OCI-LY1 (cell line): ENCODE measurements at regions not wholly inside any gene's neighbourhood (a gene's known extent, or its start where the extent isn't known, plus 50 kb on each side); places are given as distances from the start of the nearest gene placed in this dataset.

ENCODE experiments used
- H2AFZ ChIP-seq: fragments of 200-600 bp; sonication (generic), shearing (Covaris generic); 2 replicates; pipeline ENCODE4 v1.6.0; 2014; ENCODE audit warnings: antibody characterized with exemption, mild to moderate bottlenecking, low read length
- H3F3A ChIP-seq: fragments of 200-600 bp; sonication (generic), shearing (Covaris generic); 2 replicates; pipeline ENCODE4 v1.6.0; 2014; ENCODE audit warnings: mild to moderate bottlenecking, antibody characterized with exemption, low read length, moderate library complexity; ENCODE audit not compliant: insufficient read depth
- H3K27ac ChIP-seq: fragments of 200-600 bp; sonication (generic); 2 replicates; pipeline ENCODE4 v1.5.1; 2014; ENCODE audit warnings: low read length, mixed run types, mild to moderate bottlenecking, low read depth; ENCODE audit not compliant: poor library complexity, severe bottlenecking
- H3K27me3 ChIP-seq: fragments of 200-600 bp; sonication (generic); 2 replicates; pipeline ENCODE4 v1.6.0; 2014; ENCODE audit warnings: antibody characterized with exemption, mild to moderate bottlenecking, low read length, moderate library complexity; ENCODE audit not compliant: insufficient read depth
- H3K36me3 ChIP-seq: fragments of 200-600 bp; sonication (generic); 2 replicates; pipeline ENCODE4 v1.6.1; 2014; ENCODE audit warnings: mild to moderate bottlenecking, antibody characterized with exemption, low read length, moderate library complexity, mixed read lengths; ENCODE audit not compliant: insufficient read depth
- H3K4me1 ChIP-seq: fragments of 200-600 bp; sonication (generic); 2 replicates; pipeline ENCODE4 v1.5.1; 2014; ENCODE audit warnings: mild to moderate bottlenecking, low read length, moderate library complexity; ENCODE audit not compliant: insufficient read depth, severe bottlenecking
- H3K4me2 ChIP-seq: fragments of 200-600 bp; sonication (generic), shearing (Covaris generic); 2 replicates; pipeline ENCODE4 v1.6.1; 2014; ENCODE audit warnings: low read length
- H3K4me3 ChIP-seq: fragments of 200-600 bp; sonication (generic); 2 replicates; pipeline ENCODE4 v1.5.1; 2014; ENCODE audit warnings: low read length, low read depth, mild to moderate bottlenecking, mixed read lengths; ENCODE audit not compliant: poor library complexity, severe bottlenecking
- H3K79me2 ChIP-seq: fragments of 200-600 bp; shearing (Covaris generic); 2 replicates; pipeline ENCODE4 v1.6.1; 2016; ENCODE audit warnings: mixed run types, low read length, mixed read lengths; ENCODE audit not compliant: insufficient read depth
- H3K9ac ChIP-seq: fragments of 200-600 bp; sonication (generic), shearing (Covaris generic); 2 replicates; pipeline ENCODE4 v1.6.1; 2014; ENCODE audit warnings: mild to moderate bottlenecking, low read length, mixed read lengths
- H3K9me2 ChIP-seq: fragments of 200-600 bp; sonication (generic), shearing (Covaris generic); 2 replicates; pipeline ENCODE4 v1.6.1; 2014; ENCODE audit warnings: low read depth, mild to moderate bottlenecking, low read length, mixed read lengths
- H3K9me3 ChIP-seq: fragments of 200-600 bp; shearing (Covaris generic); 2 replicates; pipeline ENCODE4 v1.6.1; 2014; ENCODE audit warnings: low read length, mixed read lengths
- H4K20me1 ChIP-seq: fragments of 200-600 bp; sonication (generic), shearing (Covaris generic); 2 replicates; pipeline ENCODE4 v1.6.0; 2016; ENCODE audit warnings: mild to moderate bottlenecking, low read length; ENCODE audit not compliant: insufficient read depth
- CTCF ChIP-seq: fragments of 200-600 bp; sonication (generic), shearing (Covaris generic); IDR thresholded peaks from 2 replicates; pipeline ENCODE4 v1.5.1; 2017; ENCODE audit warnings: mild to moderate bottlenecking, antibody characterized with exemption, low read length, moderate library complexity, mixed read lengths
- EZH2 ChIP-seq: fragments of 200-600 bp; sonication (generic), shearing (Covaris generic); IDR thresholded peaks from 2 replicates; pipeline ENCODE4 v1.8.0; 2017; ENCODE audit warnings: borderline replicate concordance, mixed run types, mild to moderate bottlenecking, antibody characterized with exemption, low read length, moderate library complexity, mixed read lengths

DNA sequence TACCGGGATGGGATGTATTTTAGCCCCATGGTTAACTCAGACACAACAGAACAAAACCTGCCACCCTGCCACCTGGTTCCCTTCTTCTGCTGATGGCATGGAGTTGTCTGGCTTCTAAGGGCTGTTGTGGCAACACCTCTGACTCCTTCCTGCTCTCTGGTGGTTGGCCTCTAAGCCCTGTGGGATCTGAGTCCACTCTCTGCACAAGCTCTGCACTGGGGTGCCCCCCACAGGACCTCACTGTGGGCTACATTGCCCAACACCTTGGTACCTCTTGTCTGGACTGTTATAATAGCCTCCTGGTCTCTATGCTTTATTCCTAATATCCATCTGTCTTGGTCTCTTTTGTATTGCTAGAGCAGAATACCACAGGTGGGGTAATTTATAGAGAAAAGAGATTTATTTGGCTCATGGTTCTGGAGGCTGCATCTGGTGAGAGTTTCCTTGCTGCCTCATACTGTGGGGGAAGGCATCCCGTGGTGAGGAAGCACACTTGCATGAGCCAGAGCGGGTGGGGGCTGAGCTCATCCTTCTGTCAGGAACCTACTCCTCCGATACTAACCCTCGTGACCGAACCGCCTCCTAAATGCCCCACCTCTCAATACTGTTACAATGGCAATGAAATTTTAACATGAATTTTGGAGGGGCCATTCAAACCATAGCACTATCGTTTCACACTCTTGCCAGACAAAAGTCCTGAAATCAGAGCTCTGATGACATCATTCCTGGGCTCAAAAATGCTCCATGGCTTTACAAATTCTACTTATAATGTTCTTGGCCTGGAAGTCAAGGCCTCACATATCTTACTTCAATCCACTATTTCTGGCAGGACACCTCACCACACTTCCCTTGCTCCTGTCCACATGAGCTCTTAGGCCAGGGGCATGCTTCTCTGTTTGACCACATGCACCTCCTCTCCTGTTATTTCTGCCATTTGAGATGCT lies 127.2 kb downstream of the PAX1 start:
- H3K4me2 ChIP-seq: no peak overlapping the region
- H3K9me2 ChIP-seq: no peaks in the 10 kb centered on the region
- H3K9me3 ChIP-seq: no peaks in the 10 kb centered on the region
- no peaks in the 10 kb centered on the region for H3F3A ChIP-seq
- H3K27me3 ChIP-seq: no peaks in the 10 kb centered on the region
- no peak overlapping the region for H3K4me3 ChIP-seq
- H3K79me2 ChIP-seq: no peaks in the 10 kb centered on the region
- no peak overlapping the region for H2AFZ ChIP-seq
- no peak overlapping the region for H3K27ac ChIP-seq
- H3K36me3 ChIP-seq: no peaks in the 10 kb centered on the region
- no peaks in the 10 kb centered on the region for H4K20me1 ChIP-seq
- no peak overlapping the region for H3K9ac ChIP-seq
- no peaks in the 10 kb centered on the region for H3K4me1 ChIP-seq
- TF ChIP-seq CTCF (no peak), EZH2 (no peak)

DNA sequence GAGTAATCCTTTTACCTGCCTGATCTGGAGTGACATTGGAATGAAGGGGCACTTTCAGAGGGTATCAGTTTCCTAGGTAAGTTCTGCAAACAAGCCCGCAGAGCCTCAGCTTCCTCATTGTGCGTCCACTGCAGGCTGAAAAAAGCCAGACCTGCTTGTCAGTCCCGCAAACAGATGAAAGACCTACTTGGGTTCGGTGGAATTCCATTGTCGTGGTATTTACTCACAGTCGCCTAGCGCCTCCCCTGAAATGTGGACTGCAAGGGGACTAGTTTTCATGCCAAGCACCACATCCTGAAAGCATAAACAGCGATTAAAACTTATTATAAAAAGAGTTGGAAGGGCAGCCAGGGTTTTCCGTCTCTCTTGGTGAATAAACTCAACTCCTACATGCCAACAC lies 121.5 kb downstream of the PAX1 start:
- Histone ChIP-seq H3K9me2 (no peaks in the 10 kb centered on the region), H3K36me3 (no peaks in the 10 kb centered on the region), H4K20me1 (no peaks in the 10 kb centered on the region), H3F3A (no peaks in the 10 kb centered on the region), H3K9ac (no peak overlapping the region), H3K79me2 (no peaks in the 10 kb centered on the region), H3K4me1 (no peaks in the 10 kb centered on the region), H3K27ac (no peak overlapping the region), H2AFZ (no peak overlapping the region), H3K4me3 (no peak overlapping the region), H3K4me2 (no peak overlapping the region), H3K9me3 (no peaks in the 10 kb centered on the region), H3K27me3 (no peaks in the 10 kb centered on the region)
- no peak for TF ChIP-seq CTCF
- no peak for TF ChIP-seq EZH2

DNA sequence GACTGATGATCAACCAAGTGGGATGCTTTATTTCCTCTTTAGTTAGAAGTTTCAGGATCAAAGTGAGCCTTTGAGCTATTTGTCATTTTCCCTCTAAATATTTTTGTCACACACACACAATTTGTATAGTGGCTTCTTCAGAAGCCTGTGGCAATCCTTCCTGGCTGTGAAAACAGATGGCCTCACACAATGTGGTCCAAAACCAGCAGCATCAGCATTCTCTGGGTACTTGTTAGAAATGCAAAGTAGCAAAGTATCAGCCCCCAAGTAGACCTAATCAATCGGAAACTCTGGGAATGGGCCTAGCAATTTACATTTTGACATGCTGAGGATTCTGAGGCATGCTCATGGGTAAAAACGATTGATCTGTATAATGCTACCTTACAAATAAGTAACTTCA lies 115.9 kb downstream of the PAX1 start:
- no peaks in the 10 kb centered on the region for H3K36me3 ChIP-seq

More for the DNA sequence above, 115.9 kb downstream of the PAX1 start:
- no peaks in the 10 kb centered on the region for H3K9me3 ChIP-seq
- H3K9me2 ChIP-seq: no peaks in the 10 kb centered on the region
- no peaks in the 10 kb centered on the region for H3F3A ChIP-seq
- H2AFZ ChIP-seq: no peak overlapping the region
- no peaks in the 10 kb centered on the region for H3K4me1 ChIP-seq
- H3K9ac ChIP-seq: no peak overlapping the region
- H3K4me3 ChIP-seq: no peak overlapping the region
- no peaks in the 10 kb centered on the region for H4K20me1 ChIP-seq
- TF ChIP-seq CTCF: no peak
- no peak for TF ChIP-seq EZH2
- no peaks in the 10 kb centered on the region for H3K27me3 ChIP-seq
- H3K27ac ChIP-seq: no peak overlapping the region
- no peak overlapping the region for H3K4me2 ChIP-seq
- H3K79me2 ChIP-seq: no peaks in the 10 kb centered on the region
